ENCODE measurements at regions not wholly inside any gene's neighbourhood (a gene's known extent, or its start where the extent isn't known, plus 50 kb on each side); places are given as distances from the start of the nearest gene placed in this dataset.

DNA sequence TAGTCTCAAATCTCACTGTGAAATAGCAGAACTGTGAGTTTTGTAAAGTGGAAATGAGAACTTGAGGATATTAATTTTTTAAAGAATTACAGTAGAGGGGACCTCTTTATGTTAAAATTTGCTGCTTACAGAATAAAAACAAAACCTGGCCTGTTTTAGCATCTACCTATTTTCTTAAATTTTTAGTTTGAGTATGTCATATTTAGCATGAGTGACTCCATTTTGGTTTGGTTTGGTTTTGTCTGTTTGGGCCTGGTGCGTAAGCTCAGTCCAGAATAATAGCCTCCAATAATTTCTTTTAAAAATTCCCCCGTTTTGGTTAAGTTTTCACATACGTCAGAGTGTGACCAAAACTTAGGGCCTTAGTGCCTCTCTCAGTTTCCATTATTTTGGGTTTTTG is 152.0 kb upstream of the ZNF92 start:
- no peaks in the 10 kb centered on the region for H4K20me1 ChIP-seq (replicated peaks in 1 of 2; ENCODE audit: control insufficient read depth in 1 of 2, insufficient read depth in 2 of 2, low read length in 2 of 2)
- no peak overlapping the region for H3K4me2 ChIP-seq (ENCODE audit: insufficient read depth in 1 of 2, low read depth in 2 of 2, low read length in 2 of 2)
- POLR2A ChIA-PET (ENCODE audit: partially characterized antibody) = no interaction called here
- H2BK5ac ChIP-seq (ENCODE audit: low read depth, low read length) = no peak overlapping the region
- no peaks in the 10 kb centered on the region for H3K79me1 ChIP-seq (ENCODE audit: low read depth, low read length)
- H3K9ac ChIP-seq (replicated peaks in 1 of 4; ENCODE audit: extremely low read depth in 1 of 4, low read depth in 3 of 4, low read length in 3 of 4) = no peak overlapping the region
- no peaks in the 10 kb centered on the region for H3K79me2 ChIP-seq (ENCODE audit: control insufficient read depth in 1 of 2, insufficient read depth in 2 of 2, low read length in 2 of 2)
- CTCF ChIA-PET (ENCODE audit: partially characterized antibody) = interaction anchor here (1.1 to 2.6 kb wide), 2 partner anchors 85 to 87 kb away, joined by 3 to 12 read pairs; no protein-coding TSS in a partner anchor
- no peak overlapping the region for H3K18ac ChIP-seq (ENCODE audit: extremely low read depth, low read length)
- H2AK5ac ChIP-seq (ENCODE audit: low read depth, low read length) = no peak overlapping the region
- H4K5ac ChIP-seq (ENCODE audit: insufficient read length, low read depth, low read length) = no peak overlapping the region
- H2BK12ac ChIP-seq (ENCODE audit: low read depth, low read length) = no peak overlapping the region
- TF ChIP-seq HDAC6 (IDR thresholded peaks at IDR 0.05; ENCODE audit: low read depth, low read length) (no peak), MAFK (IDR thresholded peaks at IDR 0.05; ENCODE audit: low read depth, low read length) (no peak), POLR2A (IDR thresholded peaks at IDR 0.05; ENCODE audit: control extremely low read depth in 1 of 2, low read depth in 2 of 2, low read length in 2 of 2) (no peak), HDAC2 (IDR thresholded peaks at IDR 0.05; ENCODE audit: borderline replicate concordance in 1 of 2, low read depth in 2 of 2, low read length in 2 of 2) (no peak)
- H2AFZ ChIP-seq (ENCODE audit: low read length) = no peak overlapping the region
- H3K27ac ChIP-seq (ENCODE audit: low read depth, low read length) = no peak overlapping the region
- 84% methylated on average over 3 of the region's 3 CpGs; no CpG with 5 or more reads in 1 of the 2 experiments for WGBS, 2 experiments (ENCODE audit: extremely low coverage in 1 of 2, insufficient coverage in 1 of 2, insufficient read length in 1 of 2, insufficient replicate concordance in 2 of 2, low coverage in 1 of 2, low lambda C conversion rate in 2 of 2, missing lambda C conversion rate in 1 of 2)
- no peak overlapping the region for H2BK120ac ChIP-seq (replicated peaks; ENCODE audit: low read depth, low read length)
- H3K4me3 ChIP-seq (ENCODE audit: extremely low read depth in 1 of 4, insufficient read depth in 2 of 4, low read depth in 3 of 4, low read length in 4 of 4) = no peak overlapping the region
- no peaks in the 10 kb centered on the region for H3K9me3 ChIP-seq (ENCODE audit: insufficient read depth in 2 of 2, low read depth in 1 of 2, low read length in 1 of 2)
- H3K23me2 ChIP-seq (ENCODE audit: low read depth, low read length) = no peaks in the 10 kb centered on the region
- H2BK15ac ChIP-seq (ENCODE audit: low read length) = no peak overlapping the region
- DNase-seq (ENCODE audit: low read depth in 1 of 2, low spot score in 2 of 2) (no peak), FAIRE-seq (no peak)
- H3K23ac ChIP-seq (ENCODE audit: insufficient read length) = no peak overlapping the region
- no peak overlapping the region for H3K56ac ChIP-seq (replicated peaks; ENCODE audit: insufficient read length, low read depth, low read length)
- no peaks in the 10 kb centered on the region for H3K36me3 ChIP-seq (ENCODE audit: control insufficient read depth in 2 of 4, insufficient read depth in 4 of 4, low read length in 3 of 4)
- H4K8ac ChIP-seq (ENCODE audit: extremely low read depth, insufficient read depth, low read length) = no peak overlapping the region
- H3K4ac ChIP-seq (replicated peaks; ENCODE audit: insufficient read length, low read depth, low read length) = no peak overlapping the region
- no peak overlapping the region for H4K91ac ChIP-seq (replicated peaks; ENCODE audit: insufficient read length, low read length)
- no peak overlapping the region for H2BK20ac ChIP-seq (ENCODE audit: low read length)
- H3K4me1 ChIP-seq (replicated peaks in 1 of 4; ENCODE audit: control insufficient read depth in 3 of 4, insufficient read depth in 4 of 4, low read length in 3 of 4) = no peaks in the 10 kb centered on the region
- H3K14ac ChIP-seq (ENCODE audit: insufficient read length) = no peak overlapping the region
- no peaks in the 10 kb centered on the region for H3K27me3 ChIP-seq (replicated peaks in 1 of 4; ENCODE audit: control insufficient read depth in 3 of 4, extremely low read depth in 1 of 4, insufficient read depth in 3 of 4, low read length in 3 of 4)
